GM18498 (cell line): ENCODE measurements at regions not wholly inside any gene's neighbourhood (a gene's known extent, or its start where the extent isn't known, plus 50 kb on each side); places are given as distances from the start of the nearest gene placed in this dataset.
"Not testable (repeated sequence)": the region's sequence is repeated elsewhere in the genome, so short reads cannot be mapped to it uniquely, and the experiment has no call there.

Experiments used
- ATAC-seq: cut with Tn5 transposase; IDR thresholded peaks from one replicate; pipeline ENCODE4 v1.9.1; 2021; ENCODE audit warnings: mild to moderate bottlenecking, moderate library complexity; ENCODE audit not compliant: unreplicated experiment

DNA sequence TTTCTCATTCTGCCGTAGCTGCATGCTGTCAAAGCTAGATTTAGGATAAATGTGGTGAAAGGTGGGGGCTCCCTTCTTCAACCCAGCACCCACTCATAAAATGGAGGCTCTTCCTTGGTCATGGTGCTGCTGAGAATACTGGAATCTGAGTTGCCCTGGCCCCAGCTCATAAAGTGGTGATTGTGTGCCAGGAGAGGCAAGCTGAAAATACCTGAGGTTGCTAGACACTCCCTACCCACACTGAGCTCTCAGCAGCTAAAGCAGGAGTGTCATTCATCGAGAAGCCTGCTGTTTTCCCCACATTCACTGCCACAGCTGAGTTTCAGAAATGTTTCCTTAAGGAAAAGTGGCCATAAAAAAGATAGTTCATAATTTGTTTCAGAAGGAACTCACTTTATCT, 297.1 kb upstream of the RBMS1 start:
- ATAC-seq = no peak

DNA sequence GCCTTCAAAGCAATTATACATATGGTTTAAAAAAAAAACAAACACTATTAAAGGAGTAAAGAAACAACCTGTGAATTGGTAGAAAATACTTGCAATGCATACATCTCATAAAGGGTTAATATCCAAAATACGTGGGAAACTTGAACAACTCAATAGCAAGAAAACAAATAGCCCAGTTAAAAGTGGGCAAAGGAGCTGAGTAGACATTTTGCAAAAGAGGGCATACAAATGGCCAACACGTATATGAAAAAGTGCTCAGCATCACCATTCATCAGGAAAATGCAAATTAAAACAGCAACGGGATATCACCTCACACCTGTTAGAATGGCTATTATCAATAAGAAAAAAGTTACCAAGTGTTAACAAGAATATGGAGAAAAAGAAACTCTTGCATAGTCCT, 298.3 kb upstream of the RBMS1 start:
- no peak for ATAC-seq

DNA sequence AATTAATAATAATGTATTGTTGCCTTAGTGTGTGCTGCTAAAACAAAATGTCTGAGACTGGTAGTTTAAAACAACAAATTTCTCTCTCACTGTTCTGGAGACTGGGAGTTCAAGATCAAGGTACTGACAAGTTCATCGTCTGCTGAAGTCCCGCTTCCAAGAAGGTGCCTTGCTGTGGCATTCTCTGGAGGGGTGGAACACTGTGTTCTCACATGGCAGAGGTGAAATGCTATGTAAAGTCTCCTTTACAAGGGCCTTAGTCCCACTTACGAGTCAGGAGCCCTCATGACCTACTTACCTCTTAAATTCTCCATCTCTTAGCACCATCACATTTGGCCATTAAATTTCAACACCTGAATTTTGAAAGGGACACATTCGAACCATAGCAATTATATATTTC, 299.2 kb upstream of the RBMS1 start:
- no peak for ATAC-seq

DNA sequence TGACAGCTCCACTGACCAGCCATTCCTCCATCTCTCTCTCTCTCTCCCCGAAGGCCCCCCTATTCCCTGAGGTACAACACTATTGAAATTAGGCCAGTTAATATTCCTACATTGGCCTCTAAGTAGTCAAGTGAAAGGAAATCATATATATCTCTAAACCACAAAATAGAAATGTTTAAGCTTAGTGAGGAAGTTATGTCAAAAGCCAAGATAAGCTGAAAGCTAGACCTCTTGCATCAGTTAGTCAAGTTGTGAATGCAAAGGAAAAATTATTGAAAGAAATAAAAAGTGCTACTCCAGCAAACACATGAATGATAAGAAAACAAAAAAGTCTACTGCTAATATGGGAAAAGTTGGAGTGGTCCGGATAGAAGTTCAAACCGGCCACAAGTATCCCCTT, 301.3 kb upstream of the RBMS1 start:
- ATAC-seq = no peak

DNA sequence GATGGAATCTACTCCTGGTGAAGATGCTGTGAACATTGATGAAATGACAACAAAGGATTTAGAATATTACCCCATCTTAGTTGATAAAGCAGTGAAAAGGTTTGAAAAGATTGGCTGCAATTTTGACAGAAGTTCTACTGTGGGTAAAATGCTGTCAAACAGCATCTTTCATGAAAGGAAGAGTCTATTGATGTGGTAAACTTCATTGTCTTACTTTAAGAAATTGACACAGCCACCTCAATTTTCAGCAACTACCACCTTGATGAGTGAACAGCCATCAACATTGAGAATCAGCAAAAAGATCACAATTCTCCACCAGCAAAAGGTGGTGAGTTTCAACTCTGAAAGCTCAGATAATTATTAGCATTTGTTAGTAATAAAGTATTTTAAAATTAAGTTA, 310.3 kb upstream of the RBMS1 start:
- ATAC-seq = no peak

DNA sequence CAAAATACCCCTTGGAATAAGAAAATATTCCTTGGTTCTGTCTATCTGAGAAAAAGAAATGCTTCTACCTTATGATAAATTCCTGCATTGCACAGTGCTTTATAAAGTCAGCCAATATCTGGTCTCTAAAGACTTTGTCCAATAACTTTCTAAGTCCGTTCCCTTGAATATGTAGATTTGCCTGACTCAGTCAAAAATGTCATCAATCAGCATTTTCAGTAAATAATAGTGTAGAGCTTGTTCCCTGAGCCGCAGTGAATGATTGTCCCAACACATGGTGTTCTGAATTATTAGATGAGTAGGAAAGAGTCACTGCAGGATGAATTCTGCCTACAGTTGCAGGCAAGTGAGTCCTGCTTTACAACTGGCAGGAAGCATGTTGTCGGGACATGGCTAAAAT, 316.8 kb upstream of the RBMS1 start:
- ATAC-seq = no peak

DNA sequence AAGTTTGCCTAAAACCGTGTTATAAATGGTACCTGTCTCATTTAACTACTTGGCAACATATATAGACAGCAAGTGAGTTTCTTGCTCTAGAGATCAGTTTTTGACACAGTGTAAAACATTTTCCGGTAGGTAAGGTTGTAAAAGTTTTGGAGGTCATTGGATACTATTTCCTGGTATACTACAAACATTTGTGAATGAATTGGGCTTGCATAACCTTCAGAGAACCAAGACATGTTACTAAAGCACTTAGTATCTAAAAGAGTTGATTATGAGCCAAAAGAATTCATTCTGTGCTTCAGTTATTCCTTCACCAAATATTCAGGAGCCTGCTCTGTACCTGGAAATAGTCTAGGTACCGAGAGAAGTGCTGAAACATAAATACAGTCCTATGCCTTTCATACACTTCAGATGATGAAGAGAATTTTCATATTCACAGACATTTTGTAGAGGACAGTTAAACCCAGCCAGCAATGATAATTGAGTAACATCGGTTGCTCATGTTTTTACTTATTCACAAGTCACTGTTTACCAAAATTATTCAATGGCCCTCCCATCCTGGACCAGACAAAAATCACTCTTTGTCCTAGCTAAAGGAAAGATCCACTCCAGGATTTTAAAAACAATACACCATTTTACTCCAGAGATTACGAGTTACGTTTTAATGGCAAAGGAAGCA, 319.4 kb upstream of the RBMS1 start:
- no peak for ATAC-seq

DNA sequence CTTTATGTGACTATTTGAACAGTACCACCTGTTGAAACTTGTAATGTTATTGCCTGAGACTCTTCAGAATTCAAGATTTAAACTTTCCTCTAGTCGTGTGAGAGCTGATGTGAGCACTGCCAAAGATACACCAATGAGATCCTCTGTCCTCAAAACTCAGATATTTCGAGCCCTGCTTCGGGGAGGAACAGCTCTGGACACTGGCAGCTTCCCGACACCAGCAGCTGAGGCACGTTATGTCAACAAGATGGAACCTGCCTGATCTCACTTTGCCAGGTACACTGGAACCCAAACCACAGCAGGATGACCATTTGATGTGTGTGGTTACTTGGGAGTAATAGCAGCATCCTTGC, 319.9 kb upstream of the RBMS1 start:
- ATAC-seq = no peak

DNA sequence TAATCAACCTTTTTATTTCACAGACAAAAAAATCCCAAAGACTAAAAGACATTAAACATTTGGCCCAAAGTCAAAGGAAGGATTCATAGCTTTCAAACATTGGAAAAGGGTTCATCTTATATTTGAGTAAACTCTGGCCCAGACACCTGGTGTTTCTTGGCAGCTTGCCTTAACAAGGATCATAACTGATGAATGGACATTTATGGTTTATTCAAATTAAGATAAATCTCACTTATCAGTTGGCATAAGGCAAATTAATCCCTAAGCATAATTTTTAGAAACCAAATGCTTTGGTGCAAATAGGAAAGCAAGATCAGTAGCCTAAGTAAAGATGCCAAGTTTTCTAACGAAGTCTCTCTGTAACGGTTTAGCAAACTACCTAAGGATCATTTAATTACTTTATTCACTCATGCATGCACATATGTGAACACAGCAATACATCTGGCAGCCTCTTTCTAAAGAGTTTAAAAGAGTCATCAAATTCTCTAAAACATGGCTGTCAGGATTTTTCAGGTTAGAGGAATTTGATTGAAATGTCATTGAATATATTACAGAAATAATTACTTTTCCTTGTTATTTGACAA, 323.4 kb upstream of the RBMS1 start:
- no peak for ATAC-seq

DNA sequence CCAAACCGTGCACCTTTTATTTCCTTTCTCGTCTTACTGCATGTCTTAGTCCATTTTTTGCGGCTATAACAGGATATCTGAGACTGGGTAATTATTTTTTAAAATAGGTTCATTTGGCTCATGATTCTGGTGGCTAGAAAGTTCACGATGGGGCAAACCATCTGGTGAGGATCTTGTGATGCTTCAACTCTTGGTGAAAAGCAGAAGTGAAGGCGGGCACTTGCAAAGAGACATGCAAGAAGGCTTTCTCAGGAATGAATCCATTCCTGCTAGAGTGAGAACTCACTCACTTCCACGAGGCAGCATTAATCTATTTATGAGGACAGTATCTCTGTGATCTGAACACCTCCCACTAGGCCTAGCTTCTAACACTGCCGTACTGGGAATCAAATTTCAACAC, 327.1 kb upstream of the RBMS1 start:
- ATAC-seq = no peak

DNA sequence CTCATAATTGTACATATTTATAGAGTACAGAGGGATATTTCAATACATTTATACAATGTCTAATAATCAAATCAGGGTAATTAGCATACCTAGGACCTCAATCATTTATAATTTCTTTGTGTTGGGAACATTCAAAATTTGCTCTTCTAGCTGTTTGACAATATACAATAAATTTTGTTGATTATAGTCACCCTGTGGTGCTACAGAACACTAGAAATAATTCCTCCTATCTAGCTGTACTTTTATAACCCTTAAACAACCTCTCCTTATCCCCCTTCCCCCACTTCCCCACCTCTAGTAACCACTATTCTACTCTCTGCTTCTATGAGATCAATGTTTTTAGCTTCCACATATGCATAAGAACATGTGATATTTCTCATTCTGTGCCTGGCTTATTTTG, 328.4 kb upstream of the RBMS1 start:
- no peak for ATAC-seq

DNA sequence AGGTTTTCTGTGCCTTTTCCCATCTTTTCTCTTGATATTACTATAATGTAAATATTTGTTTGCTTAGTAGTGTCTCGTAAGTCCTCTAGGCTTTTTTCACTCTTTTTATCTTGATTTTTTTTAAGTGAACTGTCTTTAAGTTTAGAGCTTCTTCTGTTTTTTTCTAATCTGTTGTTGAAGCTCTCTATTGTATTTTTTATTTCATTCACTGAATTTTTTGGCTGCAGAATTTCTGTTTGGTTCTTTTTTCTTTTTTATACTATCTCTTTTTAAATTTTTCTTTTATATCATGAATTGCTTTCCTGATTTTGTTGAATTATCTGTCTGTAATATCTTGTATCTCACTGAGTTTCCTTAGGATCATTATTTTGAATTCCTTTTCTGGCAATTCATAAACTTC, 331.8 kb upstream of the RBMS1 start:
- ATAC-seq = no peak

DNA sequence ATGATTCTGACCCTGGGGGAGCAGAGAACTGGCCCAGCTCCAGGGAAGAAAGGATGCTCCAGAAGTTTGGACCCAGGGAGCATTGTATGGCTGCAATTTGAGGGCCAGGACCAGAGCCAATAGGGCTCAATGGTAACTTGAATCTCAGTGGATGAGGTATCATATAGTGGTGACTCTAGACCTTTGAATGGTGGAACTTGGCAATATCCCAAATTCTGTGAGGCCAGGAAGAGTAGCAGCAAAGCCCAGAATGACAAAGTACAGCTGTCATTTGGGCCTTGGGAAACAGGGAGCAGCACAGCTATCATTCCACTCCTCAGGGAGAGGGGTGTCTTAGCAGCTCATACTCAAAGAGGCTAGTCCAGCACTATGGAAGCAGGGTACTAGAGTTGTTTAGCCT, 332.9 kb upstream of the RBMS1 start:
- ATAC-seq = no peak

DNA sequence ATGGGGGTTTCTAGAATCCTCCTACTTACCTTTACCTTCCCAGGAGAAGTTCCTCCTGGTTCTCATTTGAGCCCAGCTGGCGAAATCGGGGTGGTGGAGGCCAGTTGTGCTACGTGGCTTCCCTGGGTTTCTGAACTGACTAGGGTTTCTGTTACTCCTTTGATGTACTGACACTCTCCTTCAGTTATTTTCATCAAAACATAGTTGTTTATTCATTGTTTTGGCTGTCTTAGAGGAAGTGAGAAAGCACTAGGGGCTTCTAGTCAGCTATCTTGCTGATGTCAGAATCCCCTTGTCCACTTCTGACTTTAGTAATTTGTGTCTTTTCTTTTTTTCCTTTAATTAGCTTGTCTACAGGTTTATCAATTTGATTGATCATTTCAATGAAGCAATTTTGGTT, 332.2 kb upstream of the TANK start:
- ATAC-seq = no peak

DNA sequence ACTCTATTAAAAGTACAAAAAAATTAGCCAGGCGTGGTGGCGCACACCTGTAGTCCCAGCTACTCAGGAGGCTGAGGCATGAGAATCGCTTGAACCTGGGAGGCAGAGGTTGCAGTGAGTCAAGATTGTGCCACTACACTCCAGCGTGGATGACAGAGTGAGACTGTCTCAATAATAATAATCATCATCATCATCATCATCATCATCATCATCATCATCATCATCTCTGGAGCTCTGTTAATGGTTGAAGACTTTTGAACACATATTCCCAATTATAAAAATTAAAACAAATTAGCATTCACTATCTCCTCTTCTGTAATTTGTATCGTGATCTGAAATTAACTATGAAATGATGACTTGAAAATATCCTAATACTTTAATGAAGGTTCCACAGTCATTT, 327.8 kb upstream of the TANK start:
- ATAC-seq = not testable (repeated sequence)

DNA sequence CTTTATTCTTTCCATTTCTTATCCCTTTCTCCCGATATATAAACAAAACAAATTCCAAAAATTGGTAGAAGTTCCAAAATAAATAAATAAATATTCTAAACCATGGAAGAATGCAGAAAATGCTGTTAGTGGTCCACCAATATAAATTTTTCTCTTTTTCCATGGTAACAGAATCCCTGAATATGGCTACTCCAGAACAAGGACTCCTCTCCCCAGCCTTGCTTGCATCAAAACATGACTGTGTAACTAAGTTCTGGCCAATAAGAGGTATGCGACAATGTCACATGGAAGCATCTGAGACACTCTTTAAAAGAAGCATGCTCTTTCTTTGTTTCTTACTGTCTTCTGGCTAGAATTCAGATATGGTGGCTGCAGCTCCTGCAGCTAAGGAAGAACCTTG, 325.1 kb upstream of the TANK start:
- no peak for ATAC-seq

DNA sequence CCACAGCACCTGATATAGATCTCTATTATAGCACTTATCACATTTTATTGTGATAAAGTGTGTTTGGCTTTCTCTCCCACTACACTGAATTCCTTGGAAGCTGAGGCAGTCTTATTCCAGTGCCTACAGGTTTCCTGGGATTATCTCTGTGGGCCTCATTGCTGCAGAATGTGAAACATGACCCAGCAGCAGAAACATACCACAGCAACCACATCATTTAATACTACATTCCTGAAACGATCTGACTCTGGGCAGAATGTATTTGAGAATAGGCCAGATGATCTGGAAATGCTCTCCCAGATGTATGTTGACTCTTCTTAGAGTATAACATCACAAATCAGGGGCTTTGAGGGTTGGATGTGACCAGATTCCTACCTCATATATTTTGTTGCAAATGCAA, 323.5 kb upstream of the TANK start:
- ATAC-seq = no peak

DNA sequence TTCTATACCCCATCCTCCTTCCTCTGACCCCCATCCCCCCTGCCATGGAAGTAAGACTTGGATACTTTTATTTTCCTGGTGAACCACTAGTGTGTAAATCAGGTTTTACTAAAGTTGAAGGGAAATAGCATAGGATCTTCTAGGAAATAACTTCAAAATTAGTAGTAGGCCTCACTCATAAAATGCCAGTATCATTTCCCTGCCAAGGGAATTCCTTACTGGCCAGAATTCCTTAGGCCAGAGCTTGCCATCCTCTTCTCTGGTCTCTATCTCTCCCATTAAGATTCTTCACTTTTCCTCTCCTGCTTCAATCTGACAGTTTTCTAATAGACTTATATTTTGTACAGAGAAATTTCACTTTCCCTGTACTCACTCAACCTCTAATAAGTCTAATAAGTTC, 322.8 kb upstream of the TANK start:
- ATAC-seq = no peak

DNA sequence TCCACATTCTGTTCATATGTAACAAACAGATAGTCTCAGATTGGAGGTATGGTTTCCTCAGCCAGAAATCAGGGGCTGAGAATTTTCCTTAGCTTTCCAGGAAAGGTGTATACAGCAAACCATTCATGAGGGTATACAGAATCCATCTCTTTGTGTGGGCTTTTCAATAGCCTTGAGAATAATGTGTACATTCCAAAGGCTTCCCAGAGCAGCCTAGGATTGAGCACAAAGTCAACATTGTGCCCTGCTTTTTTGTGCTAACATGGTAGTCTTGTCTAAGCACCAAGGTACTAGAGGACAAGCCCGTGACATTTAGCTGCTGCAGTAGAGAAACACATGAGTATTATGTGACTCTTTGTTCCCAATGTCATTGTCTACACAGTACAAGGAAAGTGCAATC, 322.1 kb upstream of the TANK start:
- no peak for ATAC-seq

DNA sequence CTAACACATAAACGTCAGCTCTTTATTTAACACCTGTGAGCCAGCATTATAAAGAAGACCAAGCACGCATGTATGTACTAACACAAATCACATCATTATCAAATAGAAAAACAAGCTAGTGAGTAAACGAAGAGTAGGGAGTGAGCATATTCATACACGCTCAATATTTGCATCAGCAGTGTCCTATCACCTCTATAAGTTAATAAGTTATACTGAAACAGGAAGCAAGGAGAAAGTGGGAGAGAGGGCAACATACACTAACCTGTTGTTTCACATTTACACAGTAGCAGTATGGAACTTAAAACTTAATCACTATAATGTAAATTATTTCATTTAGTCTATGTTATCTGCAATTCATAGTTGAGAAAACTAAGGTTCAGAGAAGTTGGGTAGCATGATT, 321.5 kb upstream of the TANK start:
- ATAC-seq = no peak

DNA sequence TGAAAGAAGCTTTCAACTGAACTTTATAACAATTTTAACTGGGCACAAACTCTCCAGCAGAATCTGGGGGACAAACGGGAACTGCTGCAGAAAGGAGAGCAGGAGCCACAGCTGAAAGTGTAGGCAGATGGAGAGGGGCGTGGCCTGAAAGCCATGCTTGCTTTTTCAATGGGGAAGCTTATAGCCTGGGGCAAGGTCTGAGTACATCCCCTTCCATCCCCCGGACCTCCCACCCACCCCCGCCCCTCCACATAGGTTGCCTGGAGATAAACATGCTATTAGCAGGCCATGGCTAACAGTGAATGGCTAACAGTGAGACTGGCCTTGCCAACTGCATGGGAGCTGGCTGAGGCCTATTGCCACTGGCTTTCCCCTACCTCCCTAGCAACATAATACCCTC, 317.9 kb upstream of the TANK start:
- ATAC-seq = no peak

DNA sequence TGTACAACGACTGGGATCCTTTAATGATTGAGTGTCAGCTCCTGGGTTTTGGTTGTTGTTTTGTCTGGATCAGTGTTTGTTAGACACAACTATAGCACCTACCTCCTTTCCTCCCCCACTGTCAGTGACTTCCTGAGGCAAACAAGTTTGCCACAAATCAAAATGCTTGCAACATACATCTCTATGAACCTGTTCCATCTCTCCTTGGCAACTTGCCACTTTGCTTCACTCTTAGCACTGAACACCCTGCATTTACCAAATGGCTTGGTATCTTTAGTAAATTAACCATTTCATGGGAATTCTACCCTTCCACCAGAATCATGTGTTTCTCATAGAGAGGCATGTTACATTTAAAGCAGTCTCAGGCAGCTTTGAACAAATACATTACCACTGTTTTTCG, 301.1 kb upstream of the TANK start:
- ATAC-seq = no peak

DNA sequence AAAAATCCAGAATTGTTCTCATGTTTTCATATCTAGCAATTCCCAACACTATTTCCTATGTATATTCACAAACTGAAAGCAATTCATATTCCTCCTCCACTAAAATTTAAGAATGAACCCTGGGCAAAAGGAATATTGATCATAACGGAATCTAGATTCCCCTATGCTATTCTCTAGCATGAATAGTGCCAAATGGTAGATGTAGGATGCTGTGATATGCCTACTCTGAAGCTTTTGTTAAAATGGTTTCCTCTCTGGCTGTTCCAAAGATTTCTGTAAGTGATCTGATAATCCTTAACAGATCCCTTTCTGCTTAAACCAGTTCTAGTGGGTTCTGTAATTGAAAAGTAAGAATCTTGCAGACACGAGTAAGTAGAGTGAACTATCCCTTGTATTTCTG, 298.0 kb upstream of the TANK start:
- ATAC-seq = no peak
